H1 (cell line): ENCODE measurements at regions not wholly inside any gene's neighbourhood (a gene's known extent, or its start where the extent isn't known, plus 50 kb on each side); places are given as distances from the start of the nearest gene placed in this dataset.

Experiments
- CTCF ChIA-PET: fragments of 300-600 bp; sonication (Branson Sonifier 250); formaldehyde crosslinking; loops from one replicate; lab custom pipeline; 2021; ENCODE audit not compliant: partially characterized antibody; lab: Charles Lee
- POLR2A ChIA-PET: fragments of 300-600 bp; sonication (Branson Sonifier 250); formaldehyde crosslinking; loops from one replicate; lab custom pipeline; 2021; ENCODE audit warnings: inconsistent platforms; ENCODE audit not compliant: partially characterized antibody; lab: Charles Lee
- DNase-seq, 2 experiments: peaks; one replicate each; pipeline versions ENCODE4 v3.0.0 to v3.0.0-alpha.2; 2010 to 2022; ENCODE audit warnings: low spot score in 2 of 2, low read depth in 1 of 2, mixed read lengths in 1 of 2
- FAIRE-seq: peaks from 2 replicates; lab custom pipeline; 2011; peaks lifted over from hg19 to GRCh38; lab: Jason Lieb, UNC
- H2AFZ ChIP-seq: 2 replicates; pipeline ENCODE4 v1.8.1; 2012; ENCODE audit warnings: low read length, inconsistent platforms
- H2AK5ac ChIP-seq: 2 replicates; pipeline ENCODE4 v1.6.1; 2013; ENCODE audit warnings: low read depth, low read length
- H2BK120ac ChIP-seq: replicated peaks from 2 replicates; pipeline ENCODE3; 2013; ENCODE audit warnings: low read depth, low read length, inconsistent platforms
- H2BK12ac ChIP-seq: 2 replicates; pipeline ENCODE4 v1.6.1; 2013; ENCODE audit warnings: low read depth, low read length
- H2BK15ac ChIP-seq: 2 replicates; pipeline ENCODE4 v1.6.1; 2013; ENCODE audit warnings: low read length
- H2BK20ac ChIP-seq: 2 replicates; pipeline ENCODE4 v1.6.1; 2013; ENCODE audit warnings: low read length
- H2BK5ac ChIP-seq: 2 replicates; pipeline ENCODE4 v1.6.1; 2013; ENCODE audit warnings: low read depth, low read length
- H3K14ac ChIP-seq: 2 replicates; pipeline ENCODE4 v1.6.1; 2013; ENCODE audit warnings: inconsistent platforms; ENCODE audit not compliant: insufficient read length
- H3K18ac ChIP-seq: 2 replicates; pipeline ENCODE4 v1.6.1; 2013; ENCODE audit warnings: low read length; ENCODE audit errors: extremely low read depth
- H3K23ac ChIP-seq: 2 replicates; pipeline ENCODE4 v1.6.1; 2013; ENCODE audit warnings: inconsistent platforms; ENCODE audit not compliant: insufficient read length
- H3K23me2 ChIP-seq: 2 replicates; pipeline ENCODE4 v1.6.1; 2013; ENCODE audit warnings: low read depth, low read length
- H3K27ac ChIP-seq: 2 replicates; pipeline ENCODE4 v1.6.1; 2011; ENCODE audit warnings: low read depth, low read length, inconsistent platforms
- H3K27me3 ChIP-seq, 4 experiments: replicated peaks in 1 of 4; 1 replicate in 1 of 4; 2 replicates in 3 of 4; pipeline versions ENCODE4 v1.6.1 to v1.8.1; 2011 to 2013; ENCODE audit warnings: low read length in 3 of 4, mild to moderate bottlenecking in 3 of 4, inconsistent platforms in 2 of 4, mixed read lengths in 2 of 4, moderate library complexity in 1 of 4; ENCODE audit not compliant: control insufficient read depth in 3 of 4, insufficient read depth in 3 of 4; ENCODE audit errors: extremely low read depth in 1 of 4
- H3K36me3 ChIP-seq, 4 experiments: 2 replicates each; pipeline versions ENCODE4 v1.6.1 to v1.8.1; 2011 to 2013; ENCODE audit warnings: mild to moderate bottlenecking in 4 of 4, low read length in 3 of 4, moderate library complexity in 2 of 4, control low read depth in 1 of 4, inconsistent platforms in 1 of 4; ENCODE audit not compliant: insufficient read depth in 4 of 4, control insufficient read depth in 2 of 4
- H3K4ac ChIP-seq: replicated peaks from 2 replicates; pipeline ENCODE3; 2013; ENCODE audit warnings: low read length, low read depth, mixed read lengths, inconsistent platforms; ENCODE audit not compliant: insufficient read length
- H3K4me1 ChIP-seq, 4 experiments: replicated peaks in 1 of 4; 1 replicate in 1 of 4; 2 replicates in 3 of 4; pipeline versions ENCODE4 v1.6.1 to v1.8.1; 2011 to 2013; ENCODE audit warnings: low read length in 3 of 4, inconsistent platforms in 2 of 4, mixed read lengths in 1 of 4; ENCODE audit not compliant: insufficient read depth in 4 of 4, control insufficient read depth in 3 of 4
- H3K4me2 ChIP-seq, 2 experiments: 2 replicates each; pipeline versions ENCODE4 v1.6.1 to v1.8.1; 2011 to 2013; ENCODE audit warnings: low read depth in 2 of 2, low read length in 2 of 2, control low read depth in 1 of 2, inconsistent platforms in 1 of 2, mild to moderate bottlenecking in 1 of 2; ENCODE audit not compliant: insufficient read depth in 1 of 2
- H3K4me3 ChIP-seq, 4 experiments: fragments of 200-600, 300-600 bp in 1 of 4; sonication (generic), shearing (Covaris generic), sonication (Bioruptor Twin) in 1 of 4; 2 replicates each; pipeline versions ENCODE4 v1.5.1 to v1.8.1; 2011 to 2016; ENCODE audit warnings: low read length in 4 of 4, low read depth in 3 of 4, control low read depth in 2 of 4, inconsistent platforms in 2 of 4, mild to moderate bottlenecking in 2 of 4, mixed read lengths in 1 of 4, moderate library complexity in 1 of 4; ENCODE audit not compliant: insufficient read depth in 2 of 4; ENCODE audit errors: extremely low read depth in 1 of 4
- H3K56ac ChIP-seq: replicated peaks from 2 replicates; pipeline ENCODE3; 2013; ENCODE audit warnings: low read depth, mild to moderate bottlenecking, mixed read lengths, low read length, inconsistent platforms; ENCODE audit not compliant: insufficient read length
- H3K79me1 ChIP-seq: 2 replicates; pipeline ENCODE4 v1.6.1; 2013; ENCODE audit warnings: low read depth, low read length, control low read depth
- H3K79me2 ChIP-seq, 2 experiments: 2 replicates each; pipeline versions ENCODE4 v1.6.1 to v1.8.1; 2012 to 2013; ENCODE audit warnings: low read length in 2 of 2, mild to moderate bottlenecking in 2 of 2, inconsistent platforms in 1 of 2; ENCODE audit not compliant: insufficient read depth in 2 of 2, control insufficient read depth in 1 of 2
- H3K9ac ChIP-seq, 4 experiments: replicated peaks in 1 of 4; 1 replicate in 1 of 4; 2 replicates in 3 of 4; pipeline versions ENCODE4 v1.6.1 to v1.8.1; 2011 to 2013; ENCODE audit warnings: low read depth in 3 of 4, low read length in 3 of 4, control low read depth in 2 of 4, mild to moderate bottlenecking in 2 of 4, moderate library complexity in 2 of 4, inconsistent platforms in 1 of 4; ENCODE audit errors: extremely low read depth in 1 of 4
- H3K9me3 ChIP-seq, 2 experiments: 2 replicates each; pipeline versions ENCODE4 v1.6.1 to v1.8.1; 2012 to 2013; ENCODE audit warnings: mild to moderate bottlenecking in 2 of 2, moderate library complexity in 2 of 2, control low read depth in 1 of 2, inconsistent platforms in 1 of 2, low read depth in 1 of 2, low read length in 1 of 2, mixed read lengths in 1 of 2; ENCODE audit not compliant: insufficient read depth in 2 of 2
- H4K20me1 ChIP-seq, 2 experiments: replicated peaks in 1 of 2; 2 replicates each; pipeline versions ENCODE3 to v1.8.1; 2011 to 2013; ENCODE audit warnings: inconsistent platforms in 2 of 2, low read length in 2 of 2, mild to moderate bottlenecking in 1 of 2; ENCODE audit not compliant: insufficient read depth in 2 of 2, control insufficient read depth in 1 of 2
- H4K5ac ChIP-seq: 2 replicates; pipeline ENCODE4 v1.6.1; 2013; ENCODE audit warnings: low read length, low read depth, mixed read lengths, inconsistent platforms; ENCODE audit not compliant: insufficient read length
- H4K8ac ChIP-seq: 2 replicates; pipeline ENCODE4 v1.8.0; 2013; ENCODE audit warnings: mild to moderate bottlenecking, moderate library complexity, low read length, inconsistent platforms; ENCODE audit not compliant: insufficient read depth; ENCODE audit errors: extremely low read depth
- H4K91ac ChIP-seq: replicated peaks from 2 replicates; pipeline ENCODE3; 2013; ENCODE audit warnings: low read length, mixed read lengths, inconsistent platforms; ENCODE audit not compliant: insufficient read length
- CBX8 ChIP-seq: fragments of 300-800, 300-1000 bp; sonication (generic); IDR thresholded peaks from 2 replicates; pipeline ENCODE4 v1.7.1; 2016; ENCODE audit warnings: low read depth, low read length, borderline replicate concordance
- CTBP2 ChIP-seq: IDR thresholded peaks from 2 replicates; pipeline ENCODE4 v1.7.0; 2011; ENCODE audit warnings: borderline replicate concordance, mild to moderate bottlenecking, moderate library complexity, mixed read lengths, low read length; ENCODE audit not compliant: insufficient read depth, insufficient read length
- FOSL1 ChIP-seq: IDR thresholded peaks from 2 replicates; pipeline ENCODE4 v1.6.1; 2011; ENCODE audit warnings: mild to moderate bottlenecking, low read depth, low read length, moderate library complexity; ENCODE audit not compliant: insufficient read depth
- JUND ChIP-seq: IDR thresholded peaks from 2 replicates; pipeline ENCODE4 v1.6.1; 2011; ENCODE audit warnings: mild to moderate bottlenecking, improper control_type of control experiment, low read length
- POLR2AphosphoS5 ChIP-seq: IDR thresholded peaks from 2 replicates; pipeline ENCODE4 v1.6.1; 2011; ENCODE audit warnings: low read depth, low read length
- SIX5 ChIP-seq: IDR thresholded peaks from 2 replicates; pipeline ENCODE4 v1.6.1; 2011; ENCODE audit warnings: mild to moderate bottlenecking, low read depth, low read length
- SUZ12 ChIP-seq: fragments of 200-600 bp; sonication (generic); IDR thresholded peaks from 2 replicates; pipeline ENCODE4 v1.6.1; 2012; ENCODE audit warnings: mild to moderate bottlenecking, inconsistent platforms, low read length, moderate library complexity, mixed read lengths
- WGBS, 2 experiments: shearing (Covaris generic) in 1 of 2; methylation state at CpG; one replicate each; pipeline versions ENCODE4 v1.1.6 to v1.1.7; 2013 to 2015; ENCODE audit warnings: low lambda C conversion rate in 2 of 2, mixed read lengths in 2 of 2, inconsistent platforms in 1 of 2, low coverage in 1 of 2, missing lambda C conversion rate in 1 of 2; ENCODE audit not compliant: insufficient replicate concordance in 2 of 2, insufficient coverage in 1 of 2, insufficient read length in 1 of 2; ENCODE audit errors: extremely low coverage in 1 of 2, missing lambda C conversion rate in 1 of 2; 5-methylcytosine and 5-hydroxymethylcytosine counted together

DNA sequence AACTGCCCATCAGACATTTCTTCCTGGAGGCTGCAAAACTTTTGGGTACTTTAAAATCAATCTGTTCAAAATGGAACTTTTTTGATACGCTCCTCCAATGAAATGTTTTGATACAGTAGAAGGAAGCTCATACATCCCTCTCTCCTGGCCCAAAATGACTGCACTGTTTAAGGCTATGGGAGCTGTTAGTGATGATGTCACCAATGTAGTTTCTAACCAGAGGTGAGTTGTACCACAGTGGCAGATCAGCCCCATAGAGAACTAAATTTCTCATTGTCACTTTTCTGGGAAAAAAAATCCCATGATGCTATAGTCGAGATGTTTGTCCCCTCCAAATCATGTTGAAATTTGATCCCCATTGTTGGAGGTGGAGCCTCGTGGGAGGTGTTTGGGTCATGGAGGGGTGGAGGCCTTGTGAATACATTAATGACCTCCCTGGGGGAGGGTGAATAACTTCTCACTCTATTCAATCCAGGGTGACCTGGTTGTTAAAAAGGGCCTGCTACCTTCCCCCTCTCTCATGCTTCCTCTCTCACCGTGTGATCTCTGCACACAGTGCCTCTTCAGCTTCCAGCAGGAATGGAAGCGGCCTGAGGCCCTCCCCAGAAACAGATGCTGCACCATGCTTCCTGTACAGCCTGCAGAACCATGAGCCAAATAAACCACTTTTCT lies 117.4 kb upstream of the NPAS2 start:
- H3K4ac ChIP-seq, result no peak overlapping the region
- FAIRE-seq (no peak), DNase-seq (peak in 1 of 2 experiments; percentile 31)
- H4K8ac ChIP-seq, result no peak overlapping the region
- TF ChIP-seq SIX5 (no peak), CTBP2 (no peak), POLR2AphosphoS5 (peak; percentile 16; the same call in 1 of the 2 replicates), SUZ12 (no peak), JUND (0 out of 2 replicates have a peak, but pooled peaks have one; percentile 7), FOSL1 (no peak), CBX8 (no peak)
- peaks cover 0 to 6% (median 2%) of the 10 kb centered on the region in 4 experiments; a peak in 3 of 7 replicates for H3K4me1 ChIP-seq
- no peaks in the 10 kb centered on the region for H3K9me3 ChIP-seq
- no peak overlapping the region for H3K23ac ChIP-seq
- H3K14ac ChIP-seq, result no peak overlapping the region
- no peak overlapping the region for H2BK12ac ChIP-seq
- no peak overlapping the region for H4K5ac ChIP-seq
- no peaks in the 10 kb centered on the region for H3K79me1 ChIP-seq
- WGBS, 2 experiments, result 82% methylated on average over 5 of the region's 5 CpGs; no CpG with 5 or more reads in 1 of the 2 experiments
- ChIA-PET POLR2A (no interaction called here), CTCF (interaction anchor here (0.6 kb wide), 1 partner anchor 276 kb away, joined by 3 read pairs; no protein-coding TSS in a partner anchor)
- no peaks in the 10 kb centered on the region for H3K27me3 ChIP-seq
- no peak overlapping the region; the same call in 1 of the 2 replicates for H2AFZ ChIP-seq
- no peak overlapping the region for H3K9ac ChIP-seq
- no peaks in the 10 kb centered on the region for H3K36me3 ChIP-seq
- H3K27ac ChIP-seq, result no peak overlapping the region
- H2BK20ac ChIP-seq, result no peak overlapping the region
- no peak overlapping the region for H2BK15ac ChIP-seq
- H3K4me2 ChIP-seq, result no peak overlapping the region
- no peak overlapping the region for H2BK5ac ChIP-seq
- H4K91ac ChIP-seq, result no peak overlapping the region
- 0 out of 2 replicates have a peak, but pooled peaks cover 2% of the 10 kb centered on the region for H3K23me2 ChIP-seq
- no peaks in the 10 kb centered on the region for H4K20me1 ChIP-seq
- no peak overlapping the region for H2BK120ac ChIP-seq
- no peak overlapping the region for H3K4me3 ChIP-seq
- no peak overlapping the region for H3K56ac ChIP-seq
- no peak overlapping the region for H3K18ac ChIP-seq
- H3K79me2 ChIP-seq, result no peaks in the 10 kb centered on the region
- H2AK5ac ChIP-seq, result no peak overlapping the region
